ENCODE measurements at regions not wholly inside any gene's neighbourhood (a gene's known extent, or its start where the extent isn't known, plus 50 kb on each side); places are given as distances from the start of the nearest gene placed in this dataset.

GRCh38 chrX:1874416-1874815, 259.6 kb downstream of the ASMT start:
- TF ChIP-seq ZNF24 (IDR thresholded peaks at IDR 0.05): no peak
- TF ChIP-seq RNF2 (conservative IDR thresholded peaks at IDR 0.05; ENCODE audit: low read depth): no peak
- no peak for TF ChIP-seq PREB (CRISPR knock-in tag; IDR thresholded peaks at IDR 0.05)
- TF ChIP-seq ZNF335 (CRISPR knock-in tag; IDR thresholded peaks at IDR 0.05): no peak
- no peak for TF ChIP-seq PHF8 (CRISPR knock-in tag; IDR thresholded peaks at IDR 0.05)
- no peak for TF ChIP-seq GABPA (IDR thresholded peaks at IDR 0.05; ENCODE audit: low read depth, low read length)
- TF ChIP-seq GABPA (CRISPR knock-in tag; IDR thresholded peaks at IDR 0.05; ENCODE audit: low read depth): no peak
- no peak for TF ChIP-seq POLR2A (IDR thresholded peaks at IDR 0.05; ENCODE audit: insufficient read depth in 1 of 2, low read depth in 2 of 2, low read length in 2 of 2)
- no peak for TF ChIP-seq CTCF (CRISPR knock-in tag; IDR thresholded peaks at IDR 0.05)

Measured in HepG2 (cell line).